Stimulated activated CD4-positive, alpha-beta T cell treated with anti-CD3 and anti-CD28 coated beads, Interleukin-2, amount 100 ng/mL, for 4 hours (primary cell): ENCODE measurements at regions not wholly inside any gene's neighbourhood (a gene's known extent, or its start where the extent isn't known, plus 50 kb on each side); places are given as distances from the start of the nearest gene placed in this dataset.
"Not testable (repeated sequence)": the region's sequence is repeated elsewhere in the genome, so short reads cannot be mapped to it uniquely, and the experiment has no call there.

Experiments used
- DNase-seq: peaks from one replicate; pipeline ENCODE4 v3.0.0-alpha.2; 2020; ENCODE audit warnings: low read depth

- DNase-seq = no peak
Observed at GRCh38 chr6:166877906-166878305, 78.4 kb downstream of the RNASET2 start.

GRCh38 chr6:166877349-166877748 lies 79.0 kb downstream of the RNASET2 start:
- no peak for DNase-seq

- DNase-seq = no peak
Observed at GRCh38 chr6:166872531-166873009, 83.8 kb downstream of the RNASET2 start.

- no peak for DNase-seq
Observed at GRCh38 chr6:166870602-166871208, 85.6 kb downstream of the RNASET2 start.

- no peak for DNase-seq
Observed at GRCh38 chr6:166866839-166867637, 89.3 kb downstream of the RNASET2 start.

GRCh38 chr6:166864333-166864732 lies 92.0 kb downstream of the RNASET2 start:
- no peak for DNase-seq

- DNase-seq = no peak
Observed at GRCh38 chr6:166862978-166863530, 93.3 kb downstream of the RNASET2 start.

GRCh38 chr6:166862287-166862977 lies 93.9 kb downstream of the RNASET2 start:
- peak; percentile 12 for DNase-seq

- no peak for DNase-seq
Observed at GRCh38 chr6:166861961-166862286, 94.4 kb downstream of the RNASET2 start.

GRCh38 chr6:166861304-166861703 lies 95.0 kb downstream of the RNASET2 start:
- DNase-seq = no peak

- no peak for DNase-seq
Observed at GRCh38 chr6:166860392-166860791, 96.0 kb downstream of the RNASET2 start.

- no peak for DNase-seq
Observed at GRCh38 chr6:166855416-166855815, 100.9 kb downstream of the RNASET2 start.

- no peak for DNase-seq
Observed at GRCh38 chr6:166853371-166854325, 102.7 kb downstream of the RNASET2 start.

GRCh38 chr6:166852451-166852975 lies 103.8 kb downstream of the RNASET2 start:
- no peak for DNase-seq

- DNase-seq = no peak
Observed at GRCh38 chr6:166851911-166852310, 104.4 kb downstream of the RNASET2 start.

GRCh38 chr6:166851426-166851825 lies 104.9 kb downstream of the RNASET2 start:
- DNase-seq = no peak

- DNase-seq = no peak
Observed at GRCh38 chr6:166850677-166851076, 105.7 kb downstream of the RNASET2 start.

GRCh38 chr6:166849749-166850183 lies 106.6 kb downstream of the RNASET2 start:
- no peak for DNase-seq

- DNase-seq = no peak
Observed at GRCh38 chr6:166848979-166849748, 107.2 kb downstream of the RNASET2 start.

- DNase-seq = not testable (repeated sequence)
Observed at GRCh38 chr6:166846446-166847142, 109.8 kb downstream of the RNASET2 start.
